ENCODE measurements at regions not wholly inside any gene's neighbourhood (a gene's known extent, or its start where the extent isn't known, plus 50 kb on each side); places are given as distances from the start of the nearest gene placed in this dataset.

GRCh38 chr2:143907801-143908200 is 612.1 kb downstream of the ZEB2 start:
- no peak for TF ChIP-seq E2F4 (CRISPR knock-in tag; IDR thresholded peaks at IDR 0.05; ENCODE audit: low read depth)
- TF ChIP-seq SP1 (CRISPR knock-in tag; IDR thresholded peaks at IDR 0.05) = no peak
- TF ChIP-seq CTCF (IDR thresholded peaks at IDR 0.05 in 2 of 3, conservative IDR thresholded peaks at IDR 0.05 in 1 of 3; ENCODE audit: insufficient read depth in 2 of 3, low read depth in 1 of 3, low read length in 3 of 3) = no peak
- TF ChIP-seq ZNF232 (CRISPR knock-in tag; IDR thresholded peaks at IDR 0.05) = no peak
- no peak for TF ChIP-seq ZNF133 (CRISPR knock-in tag; IDR thresholded peaks at IDR 0.05)
- no peak for TF ChIP-seq HCFC1 (IDR thresholded peaks at IDR 0.05; ENCODE audit: low read depth, low read length)
- no peak for TF ChIP-seq GTF3C2 (IDR thresholded peaks at IDR 0.05; ENCODE audit: borderline replicate concordance, extremely low read depth, insufficient read length)
- TF ChIP-seq FOXJ3 (CRISPR knock-in tag; IDR thresholded peaks at IDR 0.05) = no peak
- TF ChIP-seq PKNOX1 (IDR thresholded peaks at IDR 0.05) = no peak
- no peak for TF ChIP-seq MAX (CRISPR knock-in tag; IDR thresholded peaks at IDR 0.05)
- TF ChIP-seq ZNF384 (IDR thresholded peaks at IDR 0.05; ENCODE audit: low read depth, low read length) = no peak
